ENCODE measurements at regions not wholly inside any gene's neighbourhood (a gene's known extent, or its start where the extent isn't known, plus 50 kb on each side); places are given as distances from the start of the nearest gene placed in this dataset.

DNA sequence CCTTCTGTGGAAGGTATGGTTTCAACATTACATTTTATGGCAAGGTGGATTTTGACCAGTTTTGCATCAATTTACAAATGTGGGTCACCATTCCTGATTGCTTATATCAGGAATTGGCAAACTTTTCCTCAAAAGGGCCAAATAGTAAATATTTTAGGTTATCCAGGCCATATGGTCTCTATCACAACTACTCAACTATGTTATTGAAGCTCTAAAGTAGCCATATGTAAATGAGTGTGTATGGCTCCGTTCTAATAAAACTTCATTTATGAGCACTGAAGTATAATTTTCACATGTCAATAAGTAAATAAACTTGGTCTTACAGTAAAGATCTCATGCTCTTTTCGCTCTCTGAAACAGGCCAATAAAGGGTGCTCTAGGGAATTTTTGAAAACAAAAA lies 362.7 kb upstream of the SASH1 start:
- TF ChIP-seq, protein P1, sequence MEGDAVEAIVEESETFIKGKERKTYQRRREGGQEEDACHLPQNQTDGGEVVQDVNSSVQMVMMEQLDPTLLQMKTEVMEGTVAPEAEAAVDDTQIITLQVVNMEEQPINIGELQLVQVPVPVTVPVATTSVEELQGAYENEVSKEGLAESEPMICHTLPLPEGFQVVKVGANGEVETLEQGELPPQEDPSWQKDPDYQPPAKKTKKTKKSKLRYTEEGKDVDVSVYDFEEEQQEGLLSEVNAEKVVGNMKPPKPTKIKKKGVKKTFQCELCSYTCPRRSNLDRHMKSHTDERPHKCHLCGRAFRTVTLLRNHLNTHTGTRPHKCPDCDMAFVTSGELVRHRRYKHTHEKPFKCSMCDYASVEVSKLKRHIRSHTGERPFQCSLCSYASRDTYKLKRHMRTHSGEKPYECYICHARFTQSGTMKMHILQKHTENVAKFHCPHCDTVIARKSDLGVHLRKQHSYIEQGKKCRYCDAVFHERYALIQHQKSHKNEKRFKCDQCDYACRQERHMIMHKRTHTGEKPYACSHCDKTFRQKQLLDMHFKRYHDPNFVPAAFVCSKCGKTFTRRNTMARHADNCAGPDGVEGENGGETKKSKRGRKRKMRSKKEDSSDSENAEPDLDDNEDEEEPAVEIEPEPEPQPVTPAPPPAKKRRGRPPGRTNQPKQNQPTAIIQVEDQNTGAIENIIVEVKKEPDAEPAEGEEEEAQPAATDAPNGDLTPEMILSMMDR (IDR thresholded peaks at IDR 0.05), result no peak
- no peak for TF ChIP-seq POLR2A (IDR thresholded peaks at IDR 0.05)
- no peak for TF ChIP-seq POLR2AphosphoS5 (IDR thresholded peaks at IDR 0.05)

Data from breast epithelium (tissue), 3 donors.